ENCODE measurements at regions not wholly inside any gene's neighbourhood (a gene's known extent, or its start where the extent isn't known, plus 50 kb on each side); places are given as distances from the start of the nearest gene placed in this dataset.

- no peak for DNase-seq (ENCODE audit: low spot score)
- ATAC-seq (ENCODE audit: low FRiP score): no peak
- no peak for TF ChIP-seq CTCF (IDR thresholded peaks at IDR 0.05)
Measured at GRCh38 chr4:125679989-125680388, 365.2 kb downstream of the FAT4 start.

- DNase-seq (ENCODE audit: low spot score): no peak
- ATAC-seq (ENCODE audit: low FRiP score): no peak
- no peak for TF ChIP-seq CTCF (IDR thresholded peaks at IDR 0.05)
Measured at GRCh38 chr4:125681240-125681639, 366.5 kb downstream of the FAT4 start.

GRCh38 chr4:125682730-125683129, 368.0 kb downstream of the FAT4 start:
- ATAC-seq (ENCODE audit: low FRiP score) (no peak), DNase-seq (ENCODE audit: low spot score) (no peak)
- TF ChIP-seq CTCF (IDR thresholded peaks at IDR 0.05): no peak

GRCh38 chr4:125688841-125689240, 374.1 kb downstream of the FAT4 start:
- no peak for TF ChIP-seq CTCF (IDR thresholded peaks at IDR 0.05)
- ATAC-seq (ENCODE audit: low FRiP score) (no peak), DNase-seq (ENCODE audit: low spot score) (no peak)

GRCh38 chr4:125689805-125690204, 375.1 kb downstream of the FAT4 start:
- DNase-seq (ENCODE audit: low spot score) (no peak), ATAC-seq (ENCODE audit: low FRiP score) (no peak)
- TF ChIP-seq CTCF (IDR thresholded peaks at IDR 0.05): no peak

GRCh38 chr4:125693228-125693627, 378.5 kb downstream of the FAT4 start:
- no peak for TF ChIP-seq CTCF (IDR thresholded peaks at IDR 0.05)
- ATAC-seq (ENCODE audit: low FRiP score): no peak
- no peak for DNase-seq (ENCODE audit: low spot score)

GRCh38 chr4:125702406-125702805, 387.7 kb downstream of the FAT4 start:
- DNase-seq (ENCODE audit: low spot score): no peak
- no peak for ATAC-seq (ENCODE audit: low FRiP score)
- no peak for TF ChIP-seq CTCF (IDR thresholded peaks at IDR 0.05)

Data from omental fat pad (tissue), 3 donors.